Left lung (tissue), 4 donors: ENCODE measurements at regions not wholly inside any gene's neighbourhood (a gene's known extent, or its start where the extent isn't known, plus 50 kb on each side); places are given as distances from the start of the nearest gene placed in this dataset.
"Not testable (repeated sequence)": the region's sequence is repeated elsewhere in the genome, so short reads cannot be mapped to it uniquely, and the experiment has no call there.

ENCODE experiments used
- ATAC-seq: fragments of 200-7000 bp; cut with Tn5 transposase; one replicate; pipeline ENCODE4 v1.9.1; 2020; ENCODE audit warnings: moderate library complexity
- DNase-seq, 4 donors: peaks; one replicate each; pipeline ENCODE4 v3.0.0-alpha.2; 2013 to 2020
- H3K27ac ChIP-seq, 2 donors: fragments of 200-600 bp; sonication (generic) in 1 of 2; one replicate each; pipeline versions ENCODE4 v1.5.0 to v1.8.0; 2020 to 2021
- H3K27me3 ChIP-seq, 2 donors: fragments of 200-600 bp; sonication (generic) in 1 of 2; one replicate each; pipeline versions ENCODE4 v1.5.0 to v1.8.0; 2020 to 2021
- H3K36me3 ChIP-seq, 2 donors: fragments of 200-600 bp; sonication (generic) in 1 of 2; one replicate each; pipeline versions ENCODE4 v1.5.0 to v1.8.0; 2020 to 2021
- H3K4me1 ChIP-seq, 2 donors: fragments of 200-600 bp; one replicate each; pipeline ENCODE4 v1.8.0; 2021
- H3K4me3 ChIP-seq, 2 donors: fragments of 200-600 bp; sonication (generic) in 1 of 2; one replicate each; pipeline versions ENCODE4 v1.5.0 to v1.8.0; 2020 to 2021; ENCODE audit warnings: mild to moderate bottlenecking in 1 of 2
- H3K9me3 ChIP-seq, 2 donors: fragments of 200-600 bp; sonication (generic) in 1 of 2; one replicate each; pipeline versions ENCODE4 v1.5.0 to v1.8.0; 2020 to 2021
- intact Hi-C, 2 donors: fragments of 100-400 bp; cut with DNase I; formaldehyde crosslinking; loops; one replicate each; pipeline versions ENCODE4 v1.11.2 to v1.14.2; 2022
- TF ChIP-seq, protein P1 (sequence below), 2 donors: fragments of 200-600 bp; sonication (generic) in 1 of 2; IDR thresholded peaks; one replicate each; pipeline versions ENCODE4 v1.5.0 to v1.8.0; 2021; ENCODE audit warnings: antibody characterized with exemption in 2 of 2
- donor health status: DM: no; HTN: yes; CAD: no.
- donor health status: DM: no; HTN: no; CAD: no.

DNA sequence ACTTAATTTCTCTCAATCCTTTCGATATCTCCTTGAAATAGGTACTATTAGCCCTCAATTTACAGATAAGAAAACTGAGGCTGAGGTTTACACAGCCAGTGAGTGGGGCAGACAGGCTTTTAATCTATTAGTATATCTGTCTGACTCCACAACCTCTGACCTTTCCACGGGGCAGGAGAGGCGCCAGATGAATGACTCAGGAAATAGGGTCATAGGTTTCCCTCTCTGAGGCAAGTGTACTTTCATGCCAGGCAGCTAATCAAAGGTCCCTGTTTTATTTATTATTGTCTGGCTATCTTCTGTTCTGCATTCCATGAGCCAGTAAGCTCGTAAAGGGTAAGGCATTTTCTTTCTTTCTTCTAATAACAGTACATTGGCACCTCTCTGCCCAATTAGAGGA, 79.6 kb upstream of the KLF4 start:
- no peak for ATAC-seq
- no peaks in the 10 kb centered on the region for H3K9me3 ChIP-seq
- TF ChIP-seq, protein P1, sequence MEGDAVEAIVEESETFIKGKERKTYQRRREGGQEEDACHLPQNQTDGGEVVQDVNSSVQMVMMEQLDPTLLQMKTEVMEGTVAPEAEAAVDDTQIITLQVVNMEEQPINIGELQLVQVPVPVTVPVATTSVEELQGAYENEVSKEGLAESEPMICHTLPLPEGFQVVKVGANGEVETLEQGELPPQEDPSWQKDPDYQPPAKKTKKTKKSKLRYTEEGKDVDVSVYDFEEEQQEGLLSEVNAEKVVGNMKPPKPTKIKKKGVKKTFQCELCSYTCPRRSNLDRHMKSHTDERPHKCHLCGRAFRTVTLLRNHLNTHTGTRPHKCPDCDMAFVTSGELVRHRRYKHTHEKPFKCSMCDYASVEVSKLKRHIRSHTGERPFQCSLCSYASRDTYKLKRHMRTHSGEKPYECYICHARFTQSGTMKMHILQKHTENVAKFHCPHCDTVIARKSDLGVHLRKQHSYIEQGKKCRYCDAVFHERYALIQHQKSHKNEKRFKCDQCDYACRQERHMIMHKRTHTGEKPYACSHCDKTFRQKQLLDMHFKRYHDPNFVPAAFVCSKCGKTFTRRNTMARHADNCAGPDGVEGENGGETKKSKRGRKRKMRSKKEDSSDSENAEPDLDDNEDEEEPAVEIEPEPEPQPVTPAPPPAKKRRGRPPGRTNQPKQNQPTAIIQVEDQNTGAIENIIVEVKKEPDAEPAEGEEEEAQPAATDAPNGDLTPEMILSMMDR (IDR thresholded peaks at IDR 0.05) = no peak

DNA sequence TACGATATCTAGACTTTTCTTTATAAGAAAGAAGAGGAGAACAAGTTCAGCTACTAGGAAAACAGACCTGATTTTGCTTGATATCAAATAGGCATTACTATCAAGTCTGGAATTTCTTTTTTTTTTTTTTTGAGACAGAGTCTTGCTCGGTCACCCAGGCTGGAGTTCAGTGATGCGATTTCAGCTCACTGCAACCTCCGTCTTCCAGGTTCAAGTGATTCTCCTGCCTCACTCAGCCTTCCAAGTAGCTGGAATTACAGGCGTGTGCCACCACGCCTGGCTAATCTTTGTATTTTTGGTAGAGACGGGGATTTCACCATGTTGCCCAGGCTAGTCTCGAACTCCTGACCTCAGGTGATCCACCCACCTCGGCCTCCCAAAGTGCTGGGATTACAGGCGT, 78.8 kb upstream of the KLF4 start:
- H3K4me3 ChIP-seq, DNase-seq, H3K4me1 ChIP-seq, H3K36me3 ChIP-seq, intact Hi-C loops, H3K27me3 ChIP-seq, ATAC-seq, H3K9me3 ChIP-seq, H3K27ac ChIP-seq: not testable (repeated sequence)

More for the DNA sequence above, 79.6 kb upstream of the KLF4 start:
- H3K27me3 ChIP-seq = no peaks in the 10 kb centered on the region
- intact Hi-C loops = no loop called here
- H3K4me1 ChIP-seq = no peaks in the 10 kb centered on the region
- no peaks in the 10 kb centered on the region for H3K36me3 ChIP-seq
- DNase-seq = no peak
- H3K27ac ChIP-seq = no peak overlapping the region
- H3K4me3 ChIP-seq = no peak overlapping the region

DNA sequence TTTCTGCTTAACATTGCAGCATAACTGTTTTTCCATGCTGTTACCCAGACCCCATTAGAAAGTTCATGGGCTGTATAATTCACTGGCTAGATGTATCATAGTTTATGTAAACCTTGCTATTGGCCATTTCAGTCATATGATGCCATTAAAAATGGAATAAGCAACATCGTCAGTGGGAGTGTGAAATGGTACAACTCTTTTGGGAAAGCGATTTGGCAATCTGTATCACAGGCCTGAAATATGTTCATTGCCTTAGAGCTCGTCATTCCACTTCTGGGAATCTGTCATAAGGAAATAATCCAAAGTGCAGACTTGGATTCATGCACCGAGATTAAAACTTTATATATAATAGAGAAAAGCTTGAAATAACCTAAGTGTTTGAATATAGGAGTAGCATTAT, 77.9 kb upstream of the KLF4 start:
- TF ChIP-seq, protein P1 (IDR thresholded peaks at IDR 0.05) = no peak
- Histone ChIP-seq H3K36me3 (no peaks in the 10 kb centered on the region), H3K4me1 (no peaks in the 10 kb centered on the region), H3K27me3 (no peaks in the 10 kb centered on the region), H3K9me3 (no peaks in the 10 kb centered on the region), H3K4me3 (no peak overlapping the region), H3K27ac (no peak overlapping the region)
- no peak for DNase-seq
- ATAC-seq = no peak
- intact Hi-C loops = no loop called here

DNA sequence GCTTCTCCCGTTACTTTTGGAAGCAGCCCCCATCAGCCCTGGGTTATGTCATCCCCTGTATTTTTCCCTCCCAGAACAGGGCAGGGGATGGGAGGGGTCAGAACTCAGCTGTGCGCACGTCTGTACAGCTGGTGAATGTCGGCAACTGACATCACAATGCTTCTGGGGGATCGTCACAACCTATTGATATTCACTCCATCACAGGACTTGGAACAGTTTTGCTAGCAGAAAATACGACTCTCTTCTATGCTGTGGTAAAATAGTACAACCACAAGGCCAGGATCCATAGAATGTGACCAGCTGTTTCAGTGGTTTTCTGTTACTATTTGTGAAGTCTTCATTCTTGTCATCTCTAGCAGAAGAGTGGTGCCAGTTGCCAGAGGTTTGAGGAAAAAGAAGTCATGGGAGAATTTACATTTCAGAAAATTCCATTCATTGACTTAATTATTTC, 77.1 kb upstream of the KLF4 start:
- Histone ChIP-seq H3K4me1 (no peaks in the 10 kb centered on the region), H3K36me3 (no peaks in the 10 kb centered on the region), H3K27me3 (no peaks in the 10 kb centered on the region), H3K4me3 (no peak overlapping the region), H3K9me3 (no peaks in the 10 kb centered on the region), H3K27ac (no peak overlapping the region)
- DNase-seq = no peak
- TF ChIP-seq, protein P1 (IDR thresholded peaks at IDR 0.05) = no peak
- intact Hi-C loops = no loop called here
- ATAC-seq = no peak

DNA sequence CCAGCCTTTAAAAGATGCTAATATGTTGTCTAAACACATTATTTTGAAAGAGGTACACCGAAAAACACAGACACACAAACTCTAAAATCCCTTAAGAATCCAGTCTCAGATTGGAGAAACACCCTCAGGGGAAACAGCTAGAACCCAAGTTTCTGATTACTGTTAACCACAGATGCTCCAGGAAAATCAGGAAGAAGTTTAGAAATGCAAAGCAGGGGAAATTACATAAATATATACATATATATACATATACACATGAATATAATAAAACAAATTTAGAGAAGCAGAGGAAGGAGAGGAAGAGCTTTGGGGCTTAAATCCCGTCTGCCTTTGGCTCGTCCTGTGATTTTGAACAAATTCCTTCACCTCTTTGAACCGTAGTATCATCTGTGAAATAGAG, 73.2 kb upstream of the KLF4 start:
- no peaks in the 10 kb centered on the region for H3K27me3 ChIP-seq
- H3K9me3 ChIP-seq = no peaks in the 10 kb centered on the region
- no peak for DNase-seq
- H3K27ac ChIP-seq = no peak overlapping the region
- H3K4me1 ChIP-seq = no peaks in the 10 kb centered on the region
- TF ChIP-seq, protein P1 (IDR thresholded peaks at IDR 0.05) = no peak
- H3K4me3 ChIP-seq = no peak overlapping the region
- H3K36me3 ChIP-seq = no peaks in the 10 kb centered on the region
- intact Hi-C loops = no loop called here
- ATAC-seq = no peak

DNA sequence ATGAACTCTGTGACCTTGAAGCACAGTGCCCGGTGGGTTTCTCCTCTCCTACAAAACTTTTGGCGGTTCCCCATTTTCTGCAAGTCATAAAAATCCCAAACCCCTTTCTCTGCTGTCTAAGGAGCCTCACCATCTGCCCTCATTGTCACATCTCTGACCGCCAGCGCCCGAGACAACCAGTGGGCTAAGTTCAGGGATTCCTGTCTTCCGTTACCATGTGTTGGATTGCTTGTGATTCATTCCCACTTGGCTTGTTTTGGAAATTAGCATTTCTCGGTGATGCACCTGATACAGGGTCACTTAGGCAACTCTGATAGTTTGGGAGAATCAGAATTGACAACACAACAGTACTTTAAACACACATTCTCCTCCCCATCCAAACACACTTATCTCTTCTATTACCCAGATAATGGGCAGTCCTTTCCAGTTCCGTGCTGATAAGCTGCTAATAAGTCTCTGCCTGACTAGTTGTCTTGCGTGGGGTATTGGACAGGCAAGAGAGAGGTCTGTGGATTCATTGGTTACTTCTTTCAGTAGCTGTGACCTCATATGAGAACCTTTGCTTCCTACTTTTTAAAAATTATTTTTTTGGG, 70.0 kb upstream of the KLF4 start:
- Histone ChIP-seq H3K4me3 (no peak overlapping the region), H3K27me3 (no peaks in the 10 kb centered on the region), H3K4me1 (no peaks in the 10 kb centered on the region), H3K27ac (no peak overlapping the region), H3K36me3 (no peaks in the 10 kb centered on the region), H3K9me3 (no peaks in the 10 kb centered on the region)
- ATAC-seq (no peak), DNase-seq (no peak)
- intact Hi-C loops = no loop called here
- TF ChIP-seq, protein P1 (IDR thresholded peaks at IDR 0.05) = no peak
